GM23338 (cell line): ENCODE measurements at regions not wholly inside any gene's neighbourhood (a gene's known extent, or its start where the extent isn't known, plus 50 kb on each side); places are given as distances from the start of the nearest gene placed in this dataset.

Source experiments
- ATAC-seq: fragments of 200-7000 bp; cut with Tn5 transposase; 3 replicates; pipeline ENCODE4 v1.9.1; 2020
- DNase-seq: peaks from one replicate; pipeline ENCODE4 v3.0.0-alpha.2; 2015; ENCODE audit warnings: low spot score
- H2AFZ ChIP-seq: fragments of 200-600 bp; sonication (generic); 2 replicates; pipeline ENCODE4 v1.8.0; 2016; ENCODE audit warnings: antibody characterized with exemption, mild to moderate bottlenecking, moderate library complexity
- H3F3A ChIP-seq: fragments of 200-600 bp; sonication (generic); replicated peaks from 2 replicates; pipeline ENCODE4 v1.8.0; 2017; ENCODE audit warnings: antibody characterized with exemption, mixed run types, low read depth
- H3K27ac ChIP-seq: fragments of 200-600 bp; sonication (generic); 2 replicates; pipeline ENCODE4 v1.6.1; 2016; ENCODE audit warnings: low read depth
- H3K27me3 ChIP-seq: fragments of 200-600 bp; sonication (generic); 2 replicates; pipeline ENCODE4 v1.8.0; 2016; ENCODE audit warnings: mild to moderate bottlenecking, mixed run types, moderate library complexity; ENCODE audit not compliant: insufficient read depth
- H3K36me3 ChIP-seq: fragments of 200-600 bp; sonication (generic); 2 replicates; pipeline ENCODE4 v1.8.0; 2016; ENCODE audit warnings: mild to moderate bottlenecking; ENCODE audit not compliant: insufficient read depth
- H3K4me1 ChIP-seq: fragments of 200-600 bp; sonication (generic); 2 replicates; pipeline ENCODE4 v1.8.0; 2016; ENCODE audit warnings: mild to moderate bottlenecking, moderate library complexity; ENCODE audit not compliant: insufficient read depth
- H3K4me2 ChIP-seq: fragments of 200-600 bp; sonication (generic); 2 replicates; pipeline ENCODE4 v1.7.1; 2017; ENCODE audit warnings: mixed run types
- H3K4me3 ChIP-seq: fragments of 200-600 bp; sonication (generic); 2 replicates; pipeline ENCODE4 v1.6.1; 2016; ENCODE audit warnings: mixed run types
- H3K79me2 ChIP-seq: fragments of 200-600 bp; sonication (generic); replicated peaks from 2 replicates; pipeline ENCODE4 v1.8.0; 2017; ENCODE audit warnings: mild to moderate bottlenecking; ENCODE audit not compliant: insufficient read depth
- H3K9me2 ChIP-seq: fragments of 200-600 bp; sonication (generic); 2 replicates; pipeline ENCODE4 v1.8.0; 2017; ENCODE audit not compliant: insufficient read depth
- H4K20me1 ChIP-seq: fragments of 200-600 bp; sonication (generic); replicated peaks from 2 replicates; pipeline ENCODE4 v1.8.0; 2017; ENCODE audit warnings: mild to moderate bottlenecking; ENCODE audit not compliant: insufficient read depth
- H3K27ac Mint-ChIP-seq: 2 replicates; pipeline ENCODE4 v1.8.0; 2020; ENCODE audit warnings: inconsistent platforms, mild to moderate bottlenecking, moderate library complexity, mixed read lengths
- H3K27me3 Mint-ChIP-seq: 3 replicates; pipeline ENCODE4 v1.8.0; 2022; ENCODE audit warnings: low read depth, mild to moderate bottlenecking, moderate library complexity, mixed read lengths, inconsistent platforms; ENCODE audit not compliant: insufficient read depth, poor library complexity
- H3K36me3 Mint-ChIP-seq: 3 replicates; pipeline ENCODE4 v1.8.0; 2021; ENCODE audit warnings: low read depth, mild to moderate bottlenecking, inconsistent platforms, moderate library complexity, mixed read lengths
- H3K4me1 Mint-ChIP-seq: 3 replicates; pipeline ENCODE4 v1.8.0; 2020; ENCODE audit warnings: mild to moderate bottlenecking, inconsistent platforms, mixed read lengths
- H3K4me3 Mint-ChIP-seq: 3 replicates; pipeline ENCODE4 v1.8.0; 2021; ENCODE audit warnings: moderate library complexity, mild to moderate bottlenecking, inconsistent platforms, mixed read lengths
- H3K9me3 Mint-ChIP-seq: 3 replicates; pipeline ENCODE4 v1.8.0; 2020; ENCODE audit warnings: moderate library complexity, mild to moderate bottlenecking, inconsistent platforms, mixed read lengths
- CREB1 ChIP-seq: fragments of 250-450 bp; sonication (Bioruptor Pico); IDR thresholded peaks from 2 replicates; pipeline ENCODE4 v1.5.0; 2020; ENCODE audit warnings: low read depth, mild to moderate bottlenecking, moderate library complexity
- EZH2 ChIP-seq: fragments of 200-600 bp; sonication (generic); IDR thresholded peaks from one replicate; pipeline ENCODE4 v1.8.0; 2017; ENCODE audit warnings: antibody characterized with exemption, mild to moderate bottlenecking, low read depth; ENCODE audit not compliant: unreplicated experiment
- NANOG ChIP-seq: IDR thresholded peaks from 2 replicates; pipeline ENCODE4 v1.6.1; 2016; ENCODE audit warnings: antibody characterized with exemption, borderline replicate concordance
- POLR2AphosphoS5 ChIP-seq: IDR thresholded peaks from 2 replicates; pipeline ENCODE4 v1.6.1; 2016; ENCODE audit warnings: antibody characterized with exemption, low read depth
- ZNF331 ChIP-seq: fragments of 250-450 bp; sonication (Bioruptor Pico); IDR thresholded peaks from 2 replicates; pipeline ENCODE4 v1.5.0; 2020; ENCODE audit warnings: low read depth, mild to moderate bottlenecking, moderate library complexity
- TF ChIP-seq, protein P1 (sequence below): IDR thresholded peaks from one replicate; pipeline ENCODE4 v1.6.1; 2018; ENCODE audit warnings: antibody characterized with exemption; ENCODE audit not compliant: unreplicated experiment
- TF ChIP-seq, protein P2 (sequence below): fragments of 250-450 bp; sonication (Bioruptor Pico); IDR thresholded peaks from 2 replicates; pipeline ENCODE4 v1.5.0; 2020; ENCODE audit warnings: mild to moderate bottlenecking, moderate library complexity
- TF ChIP-seq, protein P3 (sequence below): IDR thresholded peaks from 2 replicates; pipeline ENCODE4 v1.6.1; 2016; ENCODE audit warnings: antibody characterized with exemption
- TF ChIP-seq, protein P4 (sequence below), 2 experiments: fragments of 200-600 bp in 1 of 2; sonication (generic) in 1 of 2; conservative IDR thresholded peaks; 2 replicates each; pipeline versions ENCODE4 v1.5.1 to v1.6.1; 2016 to 2017; ENCODE audit warnings: antibody characterized with exemption in 2 of 2, low read depth in 2 of 2, mild to moderate bottlenecking in 2 of 2, moderate library complexity in 1 of 2

DNA sequence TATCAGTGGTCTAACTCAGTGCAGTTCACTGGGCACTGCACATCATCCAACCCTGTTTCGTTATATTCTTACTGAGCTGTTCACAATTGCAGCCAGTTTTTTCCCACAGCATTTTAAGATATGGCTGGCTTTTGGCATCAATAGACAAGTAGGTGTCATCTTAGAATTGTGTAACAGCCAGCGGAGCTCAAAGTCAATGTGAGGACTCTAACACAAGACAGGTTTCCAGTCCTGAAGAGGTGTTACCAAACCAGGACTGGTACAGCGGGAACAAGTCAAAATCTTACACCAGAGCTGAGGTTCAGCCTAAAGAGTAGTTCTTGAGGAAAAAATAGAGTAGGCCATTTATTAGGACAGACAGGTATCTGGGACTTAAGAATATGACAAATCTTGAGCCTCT lies 313.3 kb downstream of the SEC16B start (continued):
- TF ChIP-seq, protein P1, sequence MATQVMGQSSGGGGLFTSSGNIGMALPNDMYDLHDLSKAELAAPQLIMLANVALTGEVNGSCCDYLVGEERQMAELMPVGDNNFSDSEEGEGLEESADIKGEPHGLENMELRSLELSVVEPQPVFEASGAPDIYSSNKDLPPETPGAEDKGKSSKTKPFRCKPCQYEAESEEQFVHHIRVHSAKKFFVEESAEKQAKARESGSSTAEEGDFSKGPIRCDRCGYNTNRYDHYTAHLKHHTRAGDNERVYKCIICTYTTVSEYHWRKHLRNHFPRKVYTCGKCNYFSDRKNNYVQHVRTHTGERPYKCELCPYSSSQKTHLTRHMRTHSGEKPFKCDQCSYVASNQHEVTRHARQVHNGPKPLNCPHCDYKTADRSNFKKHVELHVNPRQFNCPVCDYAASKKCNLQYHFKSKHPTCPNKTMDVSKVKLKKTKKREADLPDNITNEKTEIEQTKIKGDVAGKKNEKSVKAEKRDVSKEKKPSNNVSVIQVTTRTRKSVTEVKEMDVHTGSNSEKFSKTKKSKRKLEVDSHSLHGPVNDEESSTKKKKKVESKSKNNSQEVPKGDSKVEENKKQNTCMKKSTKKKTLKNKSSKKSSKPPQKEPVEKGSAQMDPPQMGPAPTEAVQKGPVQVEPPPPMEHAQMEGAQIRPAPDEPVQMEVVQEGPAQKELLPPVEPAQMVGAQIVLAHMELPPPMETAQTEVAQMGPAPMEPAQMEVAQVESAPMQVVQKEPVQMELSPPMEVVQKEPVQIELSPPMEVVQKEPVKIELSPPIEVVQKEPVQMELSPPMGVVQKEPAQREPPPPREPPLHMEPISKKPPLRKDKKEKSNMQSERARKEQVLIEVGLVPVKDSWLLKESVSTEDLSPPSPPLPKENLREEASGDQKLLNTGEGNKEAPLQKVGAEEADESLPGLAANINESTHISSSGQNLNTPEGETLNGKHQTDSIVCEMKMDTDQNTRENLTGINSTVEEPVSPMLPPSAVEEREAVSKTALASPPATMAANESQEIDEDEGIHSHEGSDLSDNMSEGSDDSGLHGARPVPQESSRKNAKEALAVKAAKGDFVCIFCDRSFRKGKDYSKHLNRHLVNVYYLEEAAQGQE, result no peak
- no peak for TF ChIP-seq CREB1 (CRISPR knock-in tag)
- no peak for TF ChIP-seq EZH2

DNA sequence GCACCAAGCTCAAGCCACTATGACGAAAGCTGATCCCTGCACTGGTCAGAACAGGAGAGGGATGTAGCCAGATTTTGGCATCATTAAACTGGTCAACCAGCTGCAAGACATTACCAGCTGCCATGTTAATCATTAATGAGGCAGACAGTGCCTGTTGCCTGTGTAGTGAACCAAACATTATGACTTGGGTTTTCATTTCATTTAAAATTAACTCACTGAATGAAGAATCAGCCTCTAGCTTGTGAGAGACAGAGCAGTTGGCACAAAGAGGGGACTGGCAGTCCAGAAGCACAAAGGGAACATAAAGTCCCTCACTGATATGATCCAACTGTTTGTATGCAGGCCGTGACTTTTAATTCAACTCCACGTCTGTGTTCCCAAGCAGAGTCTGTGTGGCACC lies 318.9 kb downstream of the SEC16B start:
- ATAC-seq (no peak), DNase-seq (no peak)
- H3K9me2 ChIP-seq, result peaks cover 11% of the 10 kb centered on the region
- H3K4me3 ChIP-seq, result no peak overlapping the region
- no peak overlapping the region for H3K4me2 ChIP-seq
- Mint-ChIP-seq H3K27me3 (no peaks in the 10 kb centered on the region), H3K4me1 (peaks cover 17% of the 10 kb centered on the region), H3K4me3 (no peak overlapping the region), H3K27ac (no peak overlapping the region), H3K36me3 (no peaks in the 10 kb centered on the region), H3K9me3 (no peaks in the 10 kb centered on the region; the same call in 2 of the 3 replicates)
- H2AFZ ChIP-seq, result no peak overlapping the region
- no peak overlapping the region for H3K27ac ChIP-seq
- H3K4me1 ChIP-seq, result peaks cover 13% of the 10 kb centered on the region
- no peaks in the 10 kb centered on the region for H3F3A ChIP-seq
- H3K27me3 ChIP-seq, result no peaks in the 10 kb centered on the region
- no peaks in the 10 kb centered on the region for H3K36me3 ChIP-seq
- no peaks in the 10 kb centered on the region for H4K20me1 ChIP-seq
- no peaks in the 10 kb centered on the region for H3K79me2 ChIP-seq
- TF ChIP-seq POLR2AphosphoS5 (no peak), CREB1 (CRISPR knock-in tag) (no peak), ZNF331 (no peak), NANOG (no peak)
- TF ChIP-seq, protein P2, sequence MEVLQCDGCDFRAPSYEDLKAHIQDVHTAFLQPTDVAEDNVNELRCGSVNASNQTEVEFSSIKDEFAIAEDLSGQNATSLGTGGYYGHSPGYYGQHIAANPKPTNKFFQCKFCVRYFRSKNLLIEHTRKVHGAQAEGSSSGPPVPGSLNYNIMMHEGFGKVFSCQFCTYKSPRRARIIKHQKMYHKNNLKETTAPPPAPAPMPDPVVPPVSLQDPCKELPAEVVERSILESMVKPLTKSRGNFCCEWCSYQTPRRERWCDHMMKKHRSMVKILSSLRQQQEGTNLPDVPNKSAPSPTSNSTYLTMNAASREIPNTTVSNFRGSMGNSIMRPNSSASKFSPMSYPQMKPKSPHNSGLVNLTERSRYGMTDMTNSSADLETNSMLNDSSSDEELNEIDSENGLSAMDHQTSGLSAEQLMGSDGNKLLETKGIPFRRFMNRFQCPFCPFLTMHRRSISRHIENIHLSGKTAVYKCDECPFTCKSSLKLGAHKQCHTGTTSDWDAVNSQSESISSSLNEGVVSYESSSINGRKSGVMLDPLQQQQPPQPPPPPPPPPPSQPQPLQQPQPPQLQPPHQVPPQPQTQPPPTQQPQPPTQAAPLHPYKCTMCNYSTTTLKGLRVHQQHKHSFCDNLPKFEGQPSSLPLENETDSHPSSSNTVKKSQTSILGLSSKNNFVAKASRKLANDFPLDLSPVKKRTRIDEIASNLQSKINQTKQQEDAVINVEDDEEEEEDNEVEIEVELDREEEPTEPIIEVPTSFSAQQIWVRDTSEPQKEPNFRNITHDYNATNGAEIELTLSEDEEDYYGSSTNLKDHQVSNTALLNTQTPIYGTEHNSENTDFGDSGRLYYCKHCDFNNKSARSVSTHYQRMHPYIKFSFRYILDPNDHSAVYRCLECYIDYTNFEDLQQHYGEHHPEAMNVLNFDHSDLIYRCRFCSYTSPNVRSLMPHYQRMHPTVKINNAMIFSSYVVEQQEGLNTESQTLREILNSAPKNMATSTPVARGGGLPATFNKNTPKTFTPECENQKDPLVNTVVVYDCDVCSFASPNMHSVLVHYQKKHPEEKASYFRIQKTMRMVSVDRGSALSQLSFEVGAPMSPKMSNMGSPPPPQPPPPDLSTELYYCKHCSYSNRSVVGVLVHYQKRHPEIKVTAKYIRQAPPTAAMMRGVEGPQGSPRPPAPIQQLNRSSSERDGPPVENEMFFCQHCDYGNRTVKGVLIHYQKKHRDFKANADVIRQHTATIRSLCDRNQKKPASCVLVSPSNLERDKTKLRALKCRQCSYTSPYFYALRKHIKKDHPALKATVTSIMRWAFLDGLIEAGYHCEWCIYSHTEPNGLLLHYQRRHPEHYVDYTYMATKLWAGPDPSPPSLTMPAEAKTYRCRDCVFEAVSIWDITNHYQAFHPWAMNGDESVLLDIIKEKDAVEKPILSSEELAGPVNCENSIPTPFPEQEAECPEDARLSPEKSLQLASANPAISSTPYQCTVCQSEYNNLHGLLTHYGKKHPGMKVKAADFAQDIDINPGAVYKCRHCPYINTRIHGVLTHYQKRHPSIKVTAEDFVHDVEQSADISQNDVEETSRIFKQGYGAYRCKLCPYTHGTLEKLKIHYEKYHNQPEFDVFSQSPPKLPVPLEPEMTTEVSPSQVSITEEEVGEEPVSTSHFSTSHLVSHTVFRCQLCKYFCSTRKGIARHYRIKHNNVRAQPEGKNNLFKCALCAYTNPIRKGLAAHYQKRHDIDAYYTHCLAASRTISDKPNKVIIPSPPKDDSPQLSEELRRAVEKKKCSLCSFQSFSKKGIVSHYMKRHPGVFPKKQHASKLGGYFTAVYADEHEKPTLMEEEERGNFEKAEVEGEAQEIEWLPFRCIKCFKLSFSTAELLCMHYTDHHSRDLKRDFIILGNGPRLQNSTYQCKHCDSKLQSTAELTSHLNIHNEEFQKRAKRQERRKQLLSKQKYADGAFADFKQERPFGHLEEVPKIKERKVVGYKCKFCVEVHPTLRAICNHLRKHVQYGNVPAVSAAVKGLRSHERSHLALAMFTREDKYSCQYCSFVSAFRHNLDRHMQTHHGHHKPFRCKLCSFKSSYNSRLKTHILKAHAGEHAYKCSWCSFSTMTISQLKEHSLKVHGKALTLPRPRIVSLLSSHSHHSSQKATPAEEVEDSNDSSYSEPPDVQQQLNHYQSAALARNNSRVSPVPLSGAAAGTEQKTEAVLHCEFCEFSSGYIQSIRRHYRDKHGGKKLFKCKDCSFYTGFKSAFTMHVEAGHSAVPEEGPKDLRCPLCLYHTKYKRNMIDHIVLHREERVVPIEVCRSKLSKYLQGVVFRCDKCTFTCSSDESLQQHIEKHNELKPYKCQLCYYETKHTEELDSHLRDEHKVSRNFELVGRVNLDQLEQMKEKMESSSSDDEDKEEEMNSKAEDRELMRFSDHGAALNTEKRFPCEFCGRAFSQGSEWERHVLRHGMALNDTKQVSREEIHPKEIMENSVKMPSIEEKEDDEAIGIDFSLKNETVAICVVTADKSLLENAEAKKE (CRISPR knock-in tag), result no peak
- TF ChIP-seq, protein P1, result no peak
- TF ChIP-seq, protein P3, sequence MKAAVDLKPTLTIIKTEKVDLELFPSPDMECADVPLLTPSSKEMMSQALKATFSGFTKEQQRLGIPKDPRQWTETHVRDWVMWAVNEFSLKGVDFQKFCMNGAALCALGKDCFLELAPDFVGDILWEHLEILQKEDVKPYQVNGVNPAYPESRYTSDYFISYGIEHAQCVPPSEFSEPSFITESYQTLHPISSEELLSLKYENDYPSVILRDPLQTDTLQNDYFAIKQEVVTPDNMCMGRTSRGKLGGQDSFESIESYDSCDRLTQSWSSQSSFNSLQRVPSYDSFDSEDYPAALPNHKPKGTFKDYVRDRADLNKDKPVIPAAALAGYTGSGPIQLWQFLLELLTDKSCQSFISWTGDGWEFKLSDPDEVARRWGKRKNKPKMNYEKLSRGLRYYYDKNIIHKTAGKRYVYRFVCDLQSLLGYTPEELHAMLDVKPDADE, result no peak
- TF ChIP-seq, protein P4, sequence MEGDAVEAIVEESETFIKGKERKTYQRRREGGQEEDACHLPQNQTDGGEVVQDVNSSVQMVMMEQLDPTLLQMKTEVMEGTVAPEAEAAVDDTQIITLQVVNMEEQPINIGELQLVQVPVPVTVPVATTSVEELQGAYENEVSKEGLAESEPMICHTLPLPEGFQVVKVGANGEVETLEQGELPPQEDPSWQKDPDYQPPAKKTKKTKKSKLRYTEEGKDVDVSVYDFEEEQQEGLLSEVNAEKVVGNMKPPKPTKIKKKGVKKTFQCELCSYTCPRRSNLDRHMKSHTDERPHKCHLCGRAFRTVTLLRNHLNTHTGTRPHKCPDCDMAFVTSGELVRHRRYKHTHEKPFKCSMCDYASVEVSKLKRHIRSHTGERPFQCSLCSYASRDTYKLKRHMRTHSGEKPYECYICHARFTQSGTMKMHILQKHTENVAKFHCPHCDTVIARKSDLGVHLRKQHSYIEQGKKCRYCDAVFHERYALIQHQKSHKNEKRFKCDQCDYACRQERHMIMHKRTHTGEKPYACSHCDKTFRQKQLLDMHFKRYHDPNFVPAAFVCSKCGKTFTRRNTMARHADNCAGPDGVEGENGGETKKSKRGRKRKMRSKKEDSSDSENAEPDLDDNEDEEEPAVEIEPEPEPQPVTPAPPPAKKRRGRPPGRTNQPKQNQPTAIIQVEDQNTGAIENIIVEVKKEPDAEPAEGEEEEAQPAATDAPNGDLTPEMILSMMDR (conservative IDR thresholded peaks at IDR 0.05; ENCODE audit: low read depth in 2 of 2), result no peak
